Ishikawa (cell line): ENCODE measurements at regions not wholly inside any gene's neighbourhood (a gene's known extent, or its start where the extent isn't known, plus 50 kb on each side); places are given as distances from the start of the nearest gene placed in this dataset.

ENCODE experiments used
- CEBPB ChIP-seq: IDR thresholded peaks from 2 replicates; pipeline ENCODE4 v1.6.1; 2012
- CREB1 ChIP-seq: IDR thresholded peaks from 2 replicates; pipeline ENCODE4 v1.6.1; 2012; ENCODE audit warnings: low read depth
- EGR1 ChIP-seq: IDR thresholded peaks from 2 replicates; pipeline ENCODE4 v1.6.1; 2012
- EP300 ChIP-seq: IDR thresholded peaks from 2 replicates; pipeline ENCODE4 v1.6.1; 2012; ENCODE audit warnings: borderline replicate concordance
- FOXM1 ChIP-seq: IDR thresholded peaks from 2 replicates; pipeline ENCODE4 v1.6.1; 2012; ENCODE audit warnings: low read depth, borderline replicate concordance
- NFIC ChIP-seq: IDR thresholded peaks from 2 replicates; pipeline ENCODE4 v1.6.1; 2012
- RAD21 ChIP-seq: IDR thresholded peaks from 2 replicates; pipeline ENCODE4 v1.6.1; 2012; ENCODE audit warnings: low read depth
- REST ChIP-seq: IDR thresholded peaks from 2 replicates; pipeline ENCODE4 v1.6.1; 2012; ENCODE audit warnings: low read depth, mild to moderate bottlenecking
- TAF1 ChIP-seq: IDR thresholded peaks from 2 replicates; pipeline ENCODE4 v1.6.1; 2012; ENCODE audit warnings: low read depth, mild to moderate bottlenecking
- TCF12 ChIP-seq: IDR thresholded peaks from 2 replicates; pipeline ENCODE4 v1.6.1; 2012; ENCODE audit warnings: low read depth
- TEAD4 ChIP-seq: IDR thresholded peaks from 2 replicates; pipeline ENCODE4 v1.6.1; 2012
- USF1 ChIP-seq: IDR thresholded peaks from 2 replicates; pipeline ENCODE4 v1.6.1; 2012
- YY1 ChIP-seq: IDR thresholded peaks from 2 replicates; pipeline ENCODE4 v1.6.1; 2012; ENCODE audit warnings: low read depth
- TF ChIP-seq, protein P1 (sequence below): IDR thresholded peaks from 2 replicates; pipeline ENCODE4 v1.6.1; 2012

- TF ChIP-seq TAF1 (no peak), REST (no peak), CEBPB (no peak), NFIC (no peak), EGR1 (no peak), YY1 (no peak), TEAD4 (no peak), EP300 (no peak), TCF12 (no peak), USF1 (no peak), FOXM1 (no peak), RAD21 (no peak), CREB1 (no peak)
- TF ChIP-seq, protein P1, sequence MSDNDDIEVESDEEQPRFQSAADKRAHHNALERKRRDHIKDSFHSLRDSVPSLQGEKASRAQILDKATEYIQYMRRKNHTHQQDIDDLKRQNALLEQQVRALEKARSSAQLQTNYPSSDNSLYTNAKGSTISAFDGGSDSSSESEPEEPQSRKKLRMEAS, result no peak
Measured at GRCh38 chr5:38029397-38030065, 189.7 kb upstream of the GDNF start.
